Spleen (tissue), 7 donors: ENCODE measurements at regions not wholly inside any gene's neighbourhood (a gene's known extent, or its start where the extent isn't known, plus 50 kb on each side); places are given as distances from the start of the nearest gene placed in this dataset.

Source experiments
- POLR2A ChIP-seq, 3 donors: fragments of 450-650 bp; IDR thresholded peaks; one replicate each; pipeline ENCODE4 v1.5.1; 2017; ENCODE audit warnings: antibody characterized with exemption in 3 of 3, mild to moderate bottlenecking in 1 of 3
- POLR2AphosphoS5 ChIP-seq, 3 donors: sonication (generic); formaldehyde crosslinking; IDR thresholded peaks; one replicate each; pipeline ENCODE4 v1.5.1; 2017; ENCODE audit warnings: antibody characterized with exemption in 3 of 3
- TF ChIP-seq, protein P1 (sequence below), 11 experiments: fragments of 200-600 bp in 7 of 11; fragments of 450-650 bp in 4 of 11; sonication (generic) in 4 of 11; IDR thresholded peaks in 8 of 11; conservative IDR thresholded peaks in 3 of 11; 1 replicate in 7 of 11; 2 replicates in 4 of 11; pipeline versions ENCODE4 v1.4.0 to v1.8.0; 2016 to 2021; ENCODE audit warnings: antibody characterized with exemption in 11 of 11, inconsistent platforms in 4 of 11, mild to moderate bottlenecking in 1 of 11
- donor health status: DM: no; HTN: no; CAD: no; lungs with moderate emphysema.
- donor health status: DM: no; HTN: no; CAD: no.
- donor health status: DM: no; HTN: no; CAD: no.

DNA sequence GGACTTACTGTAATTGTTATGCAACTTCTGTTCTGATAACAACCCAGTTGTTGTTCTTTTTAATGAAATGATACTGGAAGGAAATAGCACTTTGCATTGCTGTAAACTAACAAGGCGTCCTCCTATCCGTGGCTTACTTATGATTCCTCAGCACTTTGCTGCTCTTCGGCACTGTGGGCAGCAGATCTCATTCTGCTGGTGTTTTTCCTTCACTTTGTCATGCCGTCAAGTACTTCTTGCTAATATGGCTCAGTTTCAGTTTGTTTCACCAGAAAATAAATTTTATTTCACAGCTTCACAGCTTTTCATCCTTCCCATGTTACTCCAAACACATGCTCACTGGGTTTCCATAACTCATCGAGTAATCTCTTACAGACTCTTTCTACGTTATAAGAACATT lies 289.3 kb downstream of the MEIS1 start:
- TF ChIP-seq POLR2AphosphoS5 (IDR thresholded peaks at IDR 0.05) = no peak
- TF ChIP-seq, protein P1, sequence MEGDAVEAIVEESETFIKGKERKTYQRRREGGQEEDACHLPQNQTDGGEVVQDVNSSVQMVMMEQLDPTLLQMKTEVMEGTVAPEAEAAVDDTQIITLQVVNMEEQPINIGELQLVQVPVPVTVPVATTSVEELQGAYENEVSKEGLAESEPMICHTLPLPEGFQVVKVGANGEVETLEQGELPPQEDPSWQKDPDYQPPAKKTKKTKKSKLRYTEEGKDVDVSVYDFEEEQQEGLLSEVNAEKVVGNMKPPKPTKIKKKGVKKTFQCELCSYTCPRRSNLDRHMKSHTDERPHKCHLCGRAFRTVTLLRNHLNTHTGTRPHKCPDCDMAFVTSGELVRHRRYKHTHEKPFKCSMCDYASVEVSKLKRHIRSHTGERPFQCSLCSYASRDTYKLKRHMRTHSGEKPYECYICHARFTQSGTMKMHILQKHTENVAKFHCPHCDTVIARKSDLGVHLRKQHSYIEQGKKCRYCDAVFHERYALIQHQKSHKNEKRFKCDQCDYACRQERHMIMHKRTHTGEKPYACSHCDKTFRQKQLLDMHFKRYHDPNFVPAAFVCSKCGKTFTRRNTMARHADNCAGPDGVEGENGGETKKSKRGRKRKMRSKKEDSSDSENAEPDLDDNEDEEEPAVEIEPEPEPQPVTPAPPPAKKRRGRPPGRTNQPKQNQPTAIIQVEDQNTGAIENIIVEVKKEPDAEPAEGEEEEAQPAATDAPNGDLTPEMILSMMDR (IDR thresholded peaks at IDR 0.05 in 8 of 11, conservative IDR thresholded peaks at IDR 0.05 in 3 of 11) = no peak
- no peak for TF ChIP-seq POLR2A (IDR thresholded peaks at IDR 0.05)
